Astrocyte of the cerebellum (primary cell): ENCODE measurements at regions not wholly inside any gene's neighbourhood (a gene's known extent, or its start where the extent isn't known, plus 50 kb on each side); places are given as distances from the start of the nearest gene placed in this dataset.
"Not testable (repeated sequence)": the region's sequence is repeated elsewhere in the genome, so short reads cannot be mapped to it uniquely, and the experiment has no call there.

Source experiments
- DNase-seq: peaks from one replicate; pipeline ENCODE4 v3.0.0-alpha.2; 2011; ENCODE audit warnings: low read depth
- H3K4me3 ChIP-seq: 2 replicates; pipeline ENCODE4 v1.5.1; 2011; ENCODE audit warnings: mild to moderate bottlenecking, low read depth, low read length, moderate library complexity
- CTCF ChIP-seq: IDR thresholded peaks from 2 replicates; pipeline ENCODE4 v1.5.1; 2012; ENCODE audit warnings: low read length, low read depth, moderate library complexity, mild to moderate bottlenecking; ENCODE audit errors: missing control alignments
- in situ Hi-C: cut with HindIII; loops from 2 replicates; pipeline ENCODE4 v1.10.0; 2017; ENCODE audit warnings: low sequenced_read_pairs

- no peak for TF ChIP-seq CTCF
- no peak overlapping the region for H3K4me3 ChIP-seq
- in situ Hi-C loops, result no loop called here
- no peak for DNase-seq
Measured at GRCh38 chr13:112260108-112261055, 115.8 kb upstream of the SPACA7 start.

DNA sequence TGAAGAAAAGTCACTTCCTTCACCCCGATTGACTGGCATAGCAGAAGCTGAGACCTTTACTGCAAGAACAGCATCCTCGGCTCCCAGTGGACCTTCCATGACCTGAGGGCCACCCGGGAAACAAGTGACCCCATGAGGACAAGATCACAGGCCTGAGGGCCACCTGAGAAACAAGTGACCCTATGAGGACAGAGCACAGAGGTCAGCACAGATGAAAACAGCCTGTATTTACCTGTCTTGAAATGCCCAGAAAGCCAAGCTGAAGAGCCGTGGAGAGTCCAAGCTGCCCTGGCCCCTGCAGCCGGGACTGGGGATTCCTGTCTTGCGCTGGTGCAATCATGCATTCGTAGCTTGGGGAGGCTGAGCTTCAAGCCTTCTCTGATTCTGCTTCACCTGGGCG lies 114.2 kb upstream of the SPACA7 start:
- no peak overlapping the region for H3K4me3 ChIP-seq
- in situ Hi-C loops, result no loop called here
- no peak for DNase-seq
- no peak for TF ChIP-seq CTCF

- DNase-seq, result no peak
- no peak for TF ChIP-seq CTCF
- in situ Hi-C loops, result no loop called here
- no peak overlapping the region for H3K4me3 ChIP-seq
Measured at GRCh38 chr13:112263152-112263551, 113.0 kb upstream of the SPACA7 start.

DNA sequence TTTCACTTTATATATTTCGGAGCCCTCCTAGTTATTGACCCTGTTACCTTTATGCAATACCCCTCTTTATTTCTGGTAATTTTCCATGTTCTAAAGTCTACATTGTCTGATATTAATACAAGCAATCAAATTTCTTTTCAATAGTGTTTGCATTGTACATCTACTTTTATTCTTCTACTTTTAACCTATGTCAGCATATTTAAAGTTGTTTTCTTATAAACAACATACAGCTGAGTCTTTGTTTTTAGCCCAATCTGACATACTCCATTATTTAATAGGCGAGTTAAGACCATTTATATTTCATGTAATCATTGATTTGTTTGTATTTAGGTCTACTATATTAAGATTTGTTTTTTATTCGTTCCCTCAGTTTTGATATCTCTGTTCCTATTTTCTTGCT lies 108.5 kb upstream of the SPACA7 start:
- no peak overlapping the region for H3K4me3 ChIP-seq
- TF ChIP-seq CTCF, result no peak
- in situ Hi-C loops, result no loop called here
- DNase-seq, result no peak

DNA sequence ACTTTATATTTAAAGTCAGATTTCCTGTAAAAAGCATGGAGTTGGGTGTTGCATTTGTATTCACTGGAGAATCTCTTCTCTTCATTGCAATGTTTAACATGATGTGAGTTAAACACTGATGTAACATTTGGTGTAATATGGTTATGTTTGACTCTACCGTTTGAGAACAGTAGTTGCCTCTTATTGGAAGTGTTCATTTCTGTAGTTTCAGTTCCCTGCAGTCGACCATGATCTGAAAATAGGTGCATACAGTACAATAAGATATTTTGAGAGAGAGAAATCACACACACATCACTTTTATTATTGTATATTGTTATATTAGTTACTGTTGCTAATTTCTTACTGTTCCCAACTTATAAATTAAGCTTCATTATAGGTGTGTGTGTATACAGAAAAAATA lies 105.2 kb upstream of the SPACA7 start:
- TF ChIP-seq CTCF, result no peak
- in situ Hi-C loops, result no loop called here
- no peak overlapping the region for H3K4me3 ChIP-seq
- no peak for DNase-seq

DNA sequence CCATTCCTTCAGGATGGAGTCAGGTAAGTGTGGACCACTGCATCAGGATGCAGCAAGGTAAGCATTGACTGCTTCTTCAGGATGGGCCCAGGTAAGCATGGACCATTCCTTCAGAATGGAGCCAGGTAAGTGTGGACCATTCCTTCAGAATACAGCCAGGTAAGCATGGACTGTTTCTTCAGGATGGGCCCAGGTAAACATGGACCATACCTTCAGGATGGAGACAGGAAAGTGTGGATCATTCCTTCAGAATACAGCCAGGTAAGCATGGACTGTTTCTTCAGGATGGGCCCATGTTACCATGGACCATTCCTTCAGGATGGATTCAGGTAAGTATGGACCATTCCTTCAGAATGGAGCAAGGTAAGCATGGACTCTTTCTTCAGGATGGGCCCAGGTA lies 89.4 kb upstream of the SPACA7 start:
- DNase-seq, in situ Hi-C loops, H3K4me3 ChIP-seq: not testable (repeated sequence)

DNA sequence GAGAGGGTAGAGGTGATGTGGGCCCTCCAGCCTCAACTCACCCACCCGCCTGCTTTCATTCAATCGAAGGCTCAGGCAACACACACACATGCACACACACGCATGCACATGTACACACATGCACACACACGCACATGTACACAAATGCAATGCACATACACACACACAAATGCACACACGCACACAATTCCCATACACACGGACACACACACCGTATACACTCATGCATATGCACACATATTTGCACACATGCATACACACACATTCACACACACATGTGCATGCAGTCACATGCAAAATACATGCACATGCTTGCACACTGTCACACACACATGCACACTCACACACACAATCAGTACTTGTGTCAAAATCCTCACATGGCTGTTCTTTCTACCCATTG lies 55.9 kb upstream of the SPACA7 start:
- no peak for DNase-seq
- no peak overlapping the region for H3K4me3 ChIP-seq
- in situ Hi-C loops, result no loop called here
- no peak for TF ChIP-seq CTCF
